ENCODE measurements at regions not wholly inside any gene's neighbourhood (a gene's known extent, or its start where the extent isn't known, plus 50 kb on each side); places are given as distances from the start of the nearest gene placed in this dataset.

DNA sequence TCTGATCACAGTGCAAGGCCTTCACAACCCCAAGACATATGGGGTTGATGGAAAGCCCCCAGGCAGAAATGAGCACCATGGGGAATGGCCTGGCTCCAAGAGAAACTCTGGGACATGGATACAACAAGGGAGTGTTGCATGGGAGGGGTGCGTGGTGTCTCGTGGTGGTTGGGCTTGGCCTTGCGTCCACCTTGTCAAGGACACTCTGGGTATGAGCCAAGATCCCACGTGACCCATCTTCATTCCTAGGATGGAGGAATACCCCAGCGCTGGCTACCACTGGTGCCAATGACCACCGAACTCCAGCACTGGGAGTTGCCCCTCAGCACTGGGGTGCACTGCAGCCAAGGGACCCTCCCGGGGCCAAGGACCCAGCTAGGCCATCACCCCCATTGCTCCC, 267.5 kb upstream of the AGTR2 start:
- no peak for ATAC-seq
- TF ChIP-seq, protein P1, sequence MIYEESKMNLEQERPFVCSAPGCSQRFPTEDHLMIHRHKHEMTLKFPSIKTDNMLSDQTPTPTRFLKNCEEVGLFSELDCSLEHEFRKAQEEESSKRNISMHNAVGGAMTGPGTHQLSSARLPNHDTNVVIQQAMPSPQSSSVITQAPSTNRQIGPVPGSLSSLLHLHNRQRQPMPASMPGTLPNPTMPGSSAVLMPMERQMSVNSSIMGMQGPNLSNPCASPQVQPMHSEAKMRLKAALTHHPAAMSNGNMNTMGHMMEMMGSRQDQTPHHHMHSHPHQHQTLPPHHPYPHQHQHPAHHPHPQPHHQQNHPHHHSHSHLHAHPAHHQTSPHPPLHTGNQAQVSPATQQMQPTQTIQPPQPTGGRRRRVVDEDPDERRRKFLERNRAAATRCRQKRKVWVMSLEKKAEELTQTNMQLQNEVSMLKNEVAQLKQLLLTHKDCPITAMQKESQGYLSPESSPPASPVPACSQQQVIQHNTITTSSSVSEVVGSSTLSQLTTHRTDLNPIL (CRISPR knock-in tag; IDR thresholded peaks at IDR 0.05; ENCODE audit: low read depth) = no peak
- TF ChIP-seq ZFP3 (CRISPR knock-in tag; IDR thresholded peaks at IDR 0.05) = no peak
- no peak for TF ChIP-seq ZC3H10 (CRISPR knock-in tag; IDR thresholded peaks at IDR 0.05)
- no peak for TF ChIP-seq ZNF70 (CRISPR knock-in tag; IDR thresholded peaks at IDR 0.05)
- TF ChIP-seq CSDC2 (CRISPR knock-in tag; IDR thresholded peaks at IDR 0.05) = no peak
- TF ChIP-seq, protein P2, sequence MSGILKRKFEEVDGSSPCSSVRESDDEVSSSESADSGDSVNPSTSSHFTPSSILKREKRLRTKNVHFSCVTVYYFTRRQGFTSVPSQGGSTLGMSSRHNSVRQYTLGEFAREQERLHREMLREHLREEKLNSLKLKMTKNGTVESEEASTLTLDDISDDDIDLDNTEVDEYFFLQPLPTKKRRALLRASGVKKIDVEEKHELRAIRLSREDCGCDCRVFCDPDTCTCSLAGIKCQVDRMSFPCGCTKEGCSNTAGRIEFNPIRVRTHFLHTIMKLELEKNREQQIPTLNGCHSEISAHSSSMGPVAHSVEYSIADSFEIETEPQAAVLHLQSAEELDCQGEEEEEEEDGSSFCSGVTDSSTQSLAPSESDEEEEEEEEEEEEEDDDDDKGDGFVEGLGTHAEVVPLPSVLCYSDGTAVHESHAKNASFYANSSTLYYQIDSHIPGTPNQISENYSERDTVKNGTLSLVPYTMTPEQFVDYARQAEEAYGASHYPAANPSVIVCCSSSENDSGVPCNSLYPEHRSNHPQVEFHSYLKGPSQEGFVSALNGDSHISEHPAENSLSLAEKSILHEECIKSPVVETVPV (CRISPR knock-in tag; IDR thresholded peaks at IDR 0.05) = no peak
- TF ChIP-seq BACH2 (CRISPR knock-in tag; IDR thresholded peaks at IDR 0.05; ENCODE audit: borderline replicate concordance) = no peak
- TF ChIP-seq, protein P3, sequence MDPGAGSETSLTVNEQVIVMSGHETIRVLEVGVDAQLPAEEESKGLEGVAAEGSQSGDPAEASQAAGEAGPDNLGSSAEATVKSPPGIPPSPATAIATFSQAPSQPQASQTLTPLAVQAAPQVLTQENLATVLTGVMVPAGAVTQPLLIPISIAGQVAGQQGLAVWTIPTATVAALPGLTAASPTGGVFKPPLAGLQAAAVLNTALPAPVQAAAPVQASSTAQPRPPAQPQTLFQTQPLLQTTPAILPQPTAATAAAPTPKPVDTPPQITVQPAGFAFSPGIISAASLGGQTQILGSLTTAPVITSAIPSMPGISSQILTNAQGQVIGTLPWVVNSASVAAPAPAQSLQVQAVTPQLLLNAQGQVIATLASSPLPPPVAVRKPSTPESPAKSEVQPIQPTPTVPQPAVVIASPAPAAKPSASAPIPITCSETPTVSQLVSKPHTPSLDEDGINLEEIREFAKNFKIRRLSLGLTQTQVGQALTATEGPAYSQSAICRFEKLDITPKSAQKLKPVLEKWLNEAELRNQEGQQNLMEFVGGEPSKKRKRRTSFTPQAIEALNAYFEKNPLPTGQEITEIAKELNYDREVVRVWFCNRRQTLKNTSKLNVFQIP (CRISPR knock-in tag; IDR thresholded peaks at IDR 0.05; ENCODE audit: borderline replicate concordance, low read depth) = no peak
- TF ChIP-seq SNAI2 (CRISPR knock-in tag; IDR thresholded peaks at IDR 0.05) = no peak
- TF ChIP-seq PPARA (CRISPR knock-in tag; IDR thresholded peaks at IDR 0.05; ENCODE audit: borderline replicate concordance) = no peak
- TF ChIP-seq TCF4 (CRISPR knock-in tag; IDR thresholded peaks at IDR 0.05; ENCODE audit: borderline replicate concordance) = no peak
- TF ChIP-seq ZNF565 (CRISPR knock-in tag; conservative IDR thresholded peaks at IDR 0.05; ENCODE audit: low read depth) = no peak
- TF ChIP-seq ESRRG (CRISPR knock-in tag; IDR thresholded peaks at IDR 0.05) = no peak
- no peak for TF ChIP-seq ISL1 (CRISPR knock-in tag; IDR thresholded peaks at IDR 0.05)

DNA sequence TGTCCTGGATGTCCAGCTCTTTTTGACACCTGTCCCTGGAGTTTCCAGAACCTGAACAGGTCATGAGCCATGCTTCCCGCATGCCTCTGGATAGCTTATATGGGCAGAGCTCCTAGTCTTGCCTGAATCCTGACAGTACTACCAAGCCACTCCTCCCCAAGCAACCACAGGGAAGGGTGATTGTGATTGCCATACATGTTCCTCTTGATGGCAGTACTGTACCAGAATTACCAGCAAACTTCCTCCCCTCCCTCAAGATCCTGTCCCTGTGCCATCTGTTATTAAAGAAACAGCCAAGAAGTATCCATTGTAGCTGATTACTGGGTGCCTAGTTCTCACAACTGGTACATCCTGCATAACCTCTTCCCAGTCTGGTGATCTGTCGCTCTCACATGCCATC, 264.3 kb upstream of the AGTR2 start:
- TF ChIP-seq, protein P3 (CRISPR knock-in tag; IDR thresholded peaks at IDR 0.05; ENCODE audit: borderline replicate concordance, low read depth) = no peak
- no peak for TF ChIP-seq ZNF565 (CRISPR knock-in tag; conservative IDR thresholded peaks at IDR 0.05; ENCODE audit: low read depth)
- no peak for TF ChIP-seq CSDC2 (CRISPR knock-in tag; IDR thresholded peaks at IDR 0.05)
- TF ChIP-seq ZFP30 (CRISPR knock-in tag; IDR thresholded peaks at IDR 0.05) = no peak
- no peak for TF ChIP-seq RARB (CRISPR knock-in tag; IDR thresholded peaks at IDR 0.05)
- no peak for TF ChIP-seq PPARA (CRISPR knock-in tag; IDR thresholded peaks at IDR 0.05; ENCODE audit: borderline replicate concordance)
- no peak for TF ChIP-seq ZFP3 (CRISPR knock-in tag; IDR thresholded peaks at IDR 0.05)
- no peak for TF ChIP-seq TOX (CRISPR knock-in tag; IDR thresholded peaks at IDR 0.05; ENCODE audit: borderline replicate concordance)
- no peak for TF ChIP-seq ISL1 (CRISPR knock-in tag; IDR thresholded peaks at IDR 0.05)
- no peak for ATAC-seq

DNA sequence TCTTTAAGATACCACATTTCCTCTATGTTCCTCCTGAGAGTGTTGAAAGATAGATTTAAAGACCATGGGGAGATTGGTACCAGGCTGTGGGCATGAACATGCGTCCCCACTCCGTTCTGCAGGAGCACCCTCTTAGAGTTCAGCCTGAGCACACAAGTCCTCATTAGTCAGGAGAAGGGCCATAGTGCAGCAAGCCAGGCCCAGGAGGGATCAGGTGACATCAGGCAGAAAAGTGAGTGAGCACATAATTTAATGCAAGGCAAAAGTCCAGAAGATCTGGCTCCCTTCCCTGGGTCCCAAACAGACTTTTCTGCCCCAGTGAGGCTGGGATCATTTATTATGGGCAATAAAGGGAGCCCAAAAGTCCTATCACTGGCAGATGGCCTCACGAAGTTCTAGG, 263.7 kb upstream of the AGTR2 start:
- ATAC-seq = no peak
- TF ChIP-seq ARNTL (CRISPR knock-in tag; IDR thresholded peaks at IDR 0.05; ENCODE audit: borderline replicate concordance, low read depth) (no peak), CSDC2 (CRISPR knock-in tag; IDR thresholded peaks at IDR 0.05) (no peak), SNAI2 (CRISPR knock-in tag; IDR thresholded peaks at IDR 0.05) (no peak), TCF4 (CRISPR knock-in tag; IDR thresholded peaks at IDR 0.05; ENCODE audit: borderline replicate concordance) (no peak), ZFP30 (CRISPR knock-in tag; IDR thresholded peaks at IDR 0.05) (no peak), ZNF8 (CRISPR knock-in tag; IDR thresholded peaks at IDR 0.05) (no peak), RARB (CRISPR knock-in tag; IDR thresholded peaks at IDR 0.05) (no peak), ZNF70 (CRISPR knock-in tag; IDR thresholded peaks at IDR 0.05) (no peak), ZFP3 (CRISPR knock-in tag; IDR thresholded peaks at IDR 0.05) (no peak)
- TF ChIP-seq, protein P3 (CRISPR knock-in tag; IDR thresholded peaks at IDR 0.05; ENCODE audit: borderline replicate concordance, low read depth) = no peak
- TF ChIP-seq, protein P2 (CRISPR knock-in tag; IDR thresholded peaks at IDR 0.05) = no peak
- TF ChIP-seq, protein P1 (CRISPR knock-in tag; IDR thresholded peaks at IDR 0.05; ENCODE audit: low read depth) = no peak
- TF ChIP-seq, protein P4, sequence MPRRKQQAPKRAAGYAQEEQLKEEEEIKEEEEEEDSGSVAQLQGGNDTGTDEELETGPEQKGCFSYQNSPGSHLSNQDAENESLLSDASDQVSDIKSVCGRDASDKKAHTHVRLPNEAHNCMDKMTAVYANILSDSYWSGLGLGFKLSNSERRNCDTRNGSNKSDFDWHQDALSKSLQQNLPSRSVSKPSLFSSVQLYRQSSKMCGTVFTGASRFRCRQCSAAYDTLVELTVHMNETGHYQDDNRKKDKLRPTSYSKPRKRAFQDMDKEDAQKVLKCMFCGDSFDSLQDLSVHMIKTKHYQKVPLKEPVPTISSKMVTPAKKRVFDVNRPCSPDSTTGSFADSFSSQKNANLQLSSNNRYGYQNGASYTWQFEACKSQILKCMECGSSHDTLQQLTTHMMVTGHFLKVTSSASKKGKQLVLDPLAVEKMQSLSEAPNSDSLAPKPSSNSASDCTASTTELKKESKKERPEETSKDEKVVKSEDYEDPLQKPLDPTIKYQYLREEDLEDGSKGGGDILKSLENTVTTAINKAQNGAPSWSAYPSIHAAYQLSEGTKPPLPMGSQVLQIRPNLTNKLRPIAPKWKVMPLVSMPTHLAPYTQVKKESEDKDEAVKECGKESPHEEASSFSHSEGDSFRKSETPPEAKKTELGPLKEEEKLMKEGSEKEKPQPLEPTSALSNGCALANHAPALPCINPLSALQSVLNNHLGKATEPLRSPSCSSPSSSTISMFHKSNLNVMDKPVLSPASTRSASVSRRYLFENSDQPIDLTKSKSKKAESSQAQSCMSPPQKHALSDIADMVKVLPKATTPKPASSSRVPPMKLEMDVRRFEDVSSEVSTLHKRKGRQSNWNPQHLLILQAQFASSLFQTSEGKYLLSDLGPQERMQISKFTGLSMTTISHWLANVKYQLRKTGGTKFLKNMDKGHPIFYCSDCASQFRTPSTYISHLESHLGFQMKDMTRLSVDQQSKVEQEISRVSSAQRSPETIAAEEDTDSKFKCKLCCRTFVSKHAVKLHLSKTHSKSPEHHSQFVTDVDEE (CRISPR knock-in tag; IDR thresholded peaks at IDR 0.05) = no peak
